A673 (cell line): ENCODE measurements at regions not wholly inside any gene's neighbourhood (a gene's known extent, or its start where the extent isn't known, plus 50 kb on each side); places are given as distances from the start of the nearest gene placed in this dataset.

Experiments
- EZH2 ChIP-seq: fragments of 200-600 bp; sonication (generic); IDR thresholded peaks from 2 replicates; pipeline ENCODE4 v1.6.1; 2017; ENCODE audit warnings: borderline replicate concordance, low read depth, mild to moderate bottlenecking, mixed read lengths, antibody characterized with exemption, low read length; ENCODE audit not compliant: poor library complexity, severe bottlenecking
- TF ChIP-seq, protein P1 (sequence below): fragments of 300-800, 200-600 bp; sonication (generic); conservative IDR thresholded peaks from 2 replicates; pipeline ENCODE4 v1.5.1; 2017; ENCODE audit warnings: low read depth, mild to moderate bottlenecking, antibody characterized with exemption, low read length, moderate library complexity, mixed read lengths

- TF ChIP-seq, protein P1, sequence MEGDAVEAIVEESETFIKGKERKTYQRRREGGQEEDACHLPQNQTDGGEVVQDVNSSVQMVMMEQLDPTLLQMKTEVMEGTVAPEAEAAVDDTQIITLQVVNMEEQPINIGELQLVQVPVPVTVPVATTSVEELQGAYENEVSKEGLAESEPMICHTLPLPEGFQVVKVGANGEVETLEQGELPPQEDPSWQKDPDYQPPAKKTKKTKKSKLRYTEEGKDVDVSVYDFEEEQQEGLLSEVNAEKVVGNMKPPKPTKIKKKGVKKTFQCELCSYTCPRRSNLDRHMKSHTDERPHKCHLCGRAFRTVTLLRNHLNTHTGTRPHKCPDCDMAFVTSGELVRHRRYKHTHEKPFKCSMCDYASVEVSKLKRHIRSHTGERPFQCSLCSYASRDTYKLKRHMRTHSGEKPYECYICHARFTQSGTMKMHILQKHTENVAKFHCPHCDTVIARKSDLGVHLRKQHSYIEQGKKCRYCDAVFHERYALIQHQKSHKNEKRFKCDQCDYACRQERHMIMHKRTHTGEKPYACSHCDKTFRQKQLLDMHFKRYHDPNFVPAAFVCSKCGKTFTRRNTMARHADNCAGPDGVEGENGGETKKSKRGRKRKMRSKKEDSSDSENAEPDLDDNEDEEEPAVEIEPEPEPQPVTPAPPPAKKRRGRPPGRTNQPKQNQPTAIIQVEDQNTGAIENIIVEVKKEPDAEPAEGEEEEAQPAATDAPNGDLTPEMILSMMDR: no peak
- TF ChIP-seq EZH2: no peak
Observed at GRCh38 chrX:43500996-43501694, 155.0 kb upstream of the MAOA start.
